Thyroid gland (tissue), 4 donors: ENCODE measurements at regions not wholly inside any gene's neighbourhood (a gene's known extent, or its start where the extent isn't known, plus 50 kb on each side); places are given as distances from the start of the nearest gene placed in this dataset.

Experiments
- DNase-seq, 2 donors: peaks; one replicate each; pipeline ENCODE4 v3.0.0-alpha.2; 2019
- H3K27ac ChIP-seq, 3 donors: fragments of 200-600 bp; sonication (generic); 1 replicate in 2 of 3; 2 replicates in 1 of 3; pipeline ENCODE4 v1.5.1; 2016 to 2019; ENCODE audit warnings: mild to moderate bottlenecking in 1 of 3, moderate library complexity in 1 of 3
- H3K27me3 ChIP-seq: fragments of 200-600 bp; sonication (generic); one replicate; pipeline ENCODE4 v1.5.1; 2019
- H3K36me3 ChIP-seq, 2 donors: fragments of 200-600 bp; sonication (generic); one replicate each; pipeline ENCODE4 v1.5.1; 2016 to 2019
- H3K4me1 ChIP-seq, 2 donors: fragments of 200-600 bp; sonication (generic); one replicate each; pipeline ENCODE4 v1.5.1; 2017 to 2019
- H3K4me3 ChIP-seq, 3 donors: fragments of 200-600 bp; sonication (generic); replicated peaks in 1 of 3; 1 replicate in 2 of 3; 2 replicates in 1 of 3; pipeline ENCODE4 v1.5.1; 2016; ENCODE audit warnings: mild to moderate bottlenecking in 1 of 3
- H3K9me3 ChIP-seq: fragments of 200-600 bp; sonication (generic); one replicate; pipeline ENCODE4 v1.5.1; 2017
- POLR2A ChIP-seq, 2 donors: fragments of 450-650 bp; IDR thresholded peaks; one replicate each; pipeline ENCODE4 v1.6.1; 2017; ENCODE audit warnings: antibody characterized with exemption in 2 of 2, mild to moderate bottlenecking in 2 of 2, moderate library complexity in 1 of 2
- WGBS, 2 donors: methylation state at CpG; one replicate each; pipeline ENCODE4 v1.1.5; 2017; 5-methylcytosine and 5-hydroxymethylcytosine counted together
- intact Hi-C: fragments of 100-400 bp; cut with DNase I; formaldehyde crosslinking; loops from one replicate; pipeline ENCODE4 v1.15.1; 2023
- TF ChIP-seq, protein P1 (sequence below), 6 experiments: fragments of 200-600 bp in 3 of 6; fragments of 450-650 bp in 3 of 6; sonication (generic) in 3 of 6; IDR thresholded peaks; one replicate each; pipeline ENCODE4 v1.5.1; 2016 to 2019; ENCODE audit warnings: antibody characterized with exemption in 6 of 6, mild to moderate bottlenecking in 2 of 6, inconsistent platforms in 1 of 6, moderate library complexity in 1 of 6

DNA sequence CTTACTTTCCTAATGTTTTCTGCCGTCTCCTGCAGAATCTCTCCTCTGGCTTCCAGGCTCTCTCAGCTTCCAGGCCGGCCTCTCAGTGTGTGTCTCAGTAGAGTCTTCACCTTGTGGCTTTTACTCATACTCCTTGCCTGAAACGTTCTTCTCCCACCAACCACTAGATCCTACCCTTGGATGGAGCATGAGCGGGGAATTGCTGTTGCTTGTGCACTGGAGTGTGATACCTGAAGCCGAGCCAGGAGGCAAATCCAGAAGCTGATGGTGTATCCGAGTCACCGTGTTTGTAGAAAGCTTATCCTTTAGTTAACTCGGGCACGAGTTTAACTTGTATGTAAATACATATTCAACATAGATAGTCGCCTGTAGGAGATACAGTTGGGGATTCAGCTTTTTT is 285.0 kb upstream of the C2CD4B start:
- Histone ChIP-seq H3K27ac (no peak overlapping the region), H3K4me3 (no peak overlapping the region), H3K27me3 (no peaks in the 10 kb centered on the region), H3K36me3 (no peaks in the 10 kb centered on the region), H3K9me3 (no peaks in the 10 kb centered on the region), H3K4me1 (peaks cover 22 to 25% of the 10 kb centered on the region in 2 donors)
- intact Hi-C loops, result no loop called here
- DNase-seq, result peak; percentile 65 to 73
- WGBS, 2 donors, result 45 to 58% methylated on average over 10 of the region's 10 CpGs
- TF ChIP-seq, protein P1, sequence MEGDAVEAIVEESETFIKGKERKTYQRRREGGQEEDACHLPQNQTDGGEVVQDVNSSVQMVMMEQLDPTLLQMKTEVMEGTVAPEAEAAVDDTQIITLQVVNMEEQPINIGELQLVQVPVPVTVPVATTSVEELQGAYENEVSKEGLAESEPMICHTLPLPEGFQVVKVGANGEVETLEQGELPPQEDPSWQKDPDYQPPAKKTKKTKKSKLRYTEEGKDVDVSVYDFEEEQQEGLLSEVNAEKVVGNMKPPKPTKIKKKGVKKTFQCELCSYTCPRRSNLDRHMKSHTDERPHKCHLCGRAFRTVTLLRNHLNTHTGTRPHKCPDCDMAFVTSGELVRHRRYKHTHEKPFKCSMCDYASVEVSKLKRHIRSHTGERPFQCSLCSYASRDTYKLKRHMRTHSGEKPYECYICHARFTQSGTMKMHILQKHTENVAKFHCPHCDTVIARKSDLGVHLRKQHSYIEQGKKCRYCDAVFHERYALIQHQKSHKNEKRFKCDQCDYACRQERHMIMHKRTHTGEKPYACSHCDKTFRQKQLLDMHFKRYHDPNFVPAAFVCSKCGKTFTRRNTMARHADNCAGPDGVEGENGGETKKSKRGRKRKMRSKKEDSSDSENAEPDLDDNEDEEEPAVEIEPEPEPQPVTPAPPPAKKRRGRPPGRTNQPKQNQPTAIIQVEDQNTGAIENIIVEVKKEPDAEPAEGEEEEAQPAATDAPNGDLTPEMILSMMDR (IDR thresholded peaks at IDR 0.05), result peak in 3 of 6 experiments; percentile 6 to 30 (median 27)
- TF ChIP-seq POLR2A (IDR thresholded peaks at IDR 0.05), result no peak

DNA sequence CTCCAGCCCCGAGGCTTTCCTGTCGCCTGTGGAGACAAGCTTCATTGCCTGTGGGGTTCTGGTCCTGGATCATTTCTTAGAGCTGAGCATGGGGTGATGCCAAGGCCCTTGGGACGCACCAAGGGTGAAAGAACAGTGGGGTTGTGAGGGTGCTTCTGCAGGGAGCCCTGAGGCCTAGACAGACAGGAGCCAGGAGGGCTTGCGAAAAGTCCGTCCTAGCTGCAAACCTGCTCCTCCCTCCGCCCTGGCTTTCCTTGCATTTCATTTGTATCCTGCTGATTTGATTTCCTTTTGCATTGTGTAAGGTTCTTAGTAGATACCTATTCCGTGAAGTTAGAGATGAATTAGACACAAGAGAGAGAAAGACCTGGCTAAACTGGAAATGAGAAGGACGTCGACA is 286.9 kb upstream of the C2CD4B start:
- peaks cover 35 to 42% of the 10 kb centered on the region in 2 donors for H3K4me1 ChIP-seq
- no peaks in the 10 kb centered on the region for H3K36me3 ChIP-seq
- H3K27me3 ChIP-seq, result no peaks in the 10 kb centered on the region
- no peak for TF ChIP-seq POLR2A (IDR thresholded peaks at IDR 0.05)
- TF ChIP-seq, protein P1 (IDR thresholded peaks at IDR 0.05), result no peak
- no peaks in the 10 kb centered on the region for H3K9me3 ChIP-seq
- intact Hi-C loops, result no loop called here
- WGBS, 2 donors, result 86 to 87% methylated on average over 9 of the region's 9 CpGs
- no peak overlapping the region for H3K27ac ChIP-seq
- H3K4me3 ChIP-seq, result no peak overlapping the region
- DNase-seq, result no peak

DNA sequence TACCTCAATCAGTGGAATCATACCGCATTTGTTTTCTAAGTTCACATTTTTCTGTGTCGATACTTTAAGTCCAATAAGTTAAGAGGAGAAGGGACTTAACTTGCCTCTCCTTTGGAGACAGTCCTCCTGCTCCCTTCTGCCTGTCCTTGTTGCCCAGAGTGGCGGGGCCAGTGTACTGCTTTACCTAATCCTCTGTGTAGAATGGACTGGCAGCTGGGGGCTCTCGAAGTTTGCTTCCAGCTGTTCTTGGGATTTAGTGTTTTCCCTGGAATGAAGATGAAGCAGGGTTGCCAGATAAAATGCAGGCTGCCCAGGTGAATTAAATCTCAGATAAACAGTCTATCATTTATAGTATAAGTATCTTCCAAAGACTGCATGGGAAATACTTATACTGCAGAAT is 287.6 kb upstream of the C2CD4B start:
- no peak overlapping the region for H3K4me3 ChIP-seq
- H3K36me3 ChIP-seq, result no peaks in the 10 kb centered on the region
- intact Hi-C loops, result no loop called here
- H3K4me1 ChIP-seq, result peaks cover 35 to 42% of the 10 kb centered on the region in 2 donors
- no peak for DNase-seq
- H3K9me3 ChIP-seq, result no peaks in the 10 kb centered on the region
- 69 to 70% methylated on average over 4 of the region's 4 CpGs for WGBS, 2 donors
- no peak for TF ChIP-seq POLR2A (IDR thresholded peaks at IDR 0.05)
- TF ChIP-seq, protein P1 (IDR thresholded peaks at IDR 0.05), result no peak
- H3K27me3 ChIP-seq, result no peaks in the 10 kb centered on the region
- no peak overlapping the region for H3K27ac ChIP-seq

DNA sequence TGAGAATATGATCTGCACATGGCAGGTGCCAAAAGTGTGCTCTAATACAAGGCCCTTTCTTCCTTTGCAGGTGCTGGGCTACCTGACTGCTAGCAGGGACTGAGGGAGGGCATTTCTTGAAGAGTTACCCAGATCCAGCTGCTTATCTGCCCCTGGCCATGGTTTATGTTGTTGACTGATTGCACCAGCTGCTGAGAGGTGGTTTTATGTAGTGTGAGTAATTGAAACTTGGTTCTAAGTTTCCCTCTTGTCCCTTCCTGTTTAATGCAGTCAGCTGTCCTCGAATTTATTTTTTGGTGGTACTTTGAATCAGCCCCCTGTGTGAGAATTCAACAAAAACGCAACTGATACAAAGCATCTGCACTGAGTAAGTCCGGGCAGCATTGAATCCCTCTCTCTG is 288.3 kb upstream of the C2CD4B start:
- intact Hi-C loops, result no loop called here
- H3K27ac ChIP-seq, result no peak overlapping the region
- TF ChIP-seq, protein P1 (IDR thresholded peaks at IDR 0.05), result no peak
- no peak for TF ChIP-seq POLR2A (IDR thresholded peaks at IDR 0.05)
- no peaks in the 10 kb centered on the region for H3K27me3 ChIP-seq
- H3K4me1 ChIP-seq, result peaks cover 35 to 42% of the 10 kb centered on the region in 2 donors
- 71 to 79% methylated on average over 3 of the region's 3 CpGs for WGBS, 2 donors
- no peak for DNase-seq
- no peaks in the 10 kb centered on the region for H3K9me3 ChIP-seq
- no peak overlapping the region for H3K4me3 ChIP-seq
- H3K36me3 ChIP-seq, result no peaks in the 10 kb centered on the region

DNA sequence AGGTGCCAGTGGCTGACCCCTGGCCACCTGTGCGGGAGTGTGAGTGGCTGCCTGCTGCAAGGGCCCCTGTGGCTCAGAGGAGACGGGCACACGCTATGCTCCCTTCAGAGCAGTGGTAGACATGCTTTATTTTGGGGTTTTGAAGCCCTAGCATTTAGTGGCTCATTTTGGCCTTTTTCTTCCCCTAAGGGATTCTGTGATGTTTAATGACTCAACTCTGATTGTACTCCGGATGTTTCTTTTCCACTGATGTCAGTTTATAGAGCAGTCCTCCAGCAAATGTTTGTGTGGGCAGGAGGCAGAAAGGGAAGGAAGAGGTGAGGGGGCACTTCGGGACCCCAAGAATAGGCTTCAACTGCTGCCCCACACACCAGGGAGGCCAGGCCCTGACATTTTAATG is 288.9 kb upstream of the C2CD4B start:
- Histone ChIP-seq H3K27ac (peak overlapping the region in 1 of 3 donors; percentile 24), H3K36me3 (no peaks in the 10 kb centered on the region), H3K9me3 (no peaks in the 10 kb centered on the region), H3K27me3 (no peaks in the 10 kb centered on the region), H3K4me3 (no peak overlapping the region), H3K4me1 (peaks cover 35 to 42% of the 10 kb centered on the region in 2 donors)
- intact Hi-C loops, result no loop called here
- TF ChIP-seq, protein P1 (IDR thresholded peaks at IDR 0.05), result no peak
- no peak for DNase-seq
- WGBS, 2 donors, result 70 to 76% methylated on average over 4 to 5 of the region's 5 CpGs
